CD4-positive, alpha-beta T cell treated with Interferon alpha-2 for 1 hour (primary cell): ENCODE measurements at regions not wholly inside any gene's neighbourhood (a gene's known extent, or its start where the extent isn't known, plus 50 kb on each side); places are given as distances from the start of the nearest gene placed in this dataset.
"Not testable (repeated sequence)": the region's sequence is repeated elsewhere in the genome, so short reads cannot be mapped to it uniquely, and the experiment has no call there.

Experiments
- DNase-seq, 2 donors: peaks; one replicate each; pipeline ENCODE4 v3.0.0-alpha.2; 2020 to 2022

GRCh38 chr18:961644-962355 lies 57.1 kb downstream of the ADCYAP1 start:
- peak in 1 of 2 donors; percentile 42 for DNase-seq

- no peak for DNase-seq
Observed at GRCh38 chr18:963276-963675, 58.6 kb downstream of the ADCYAP1 start.

- no peak for DNase-seq
Observed at GRCh38 chr18:965921-966758, 61.5 kb downstream of the ADCYAP1 start.

GRCh38 chr18:966759-967576 lies 62.3 kb downstream of the ADCYAP1 start:
- DNase-seq, result no peak

GRCh38 chr18:968910-969309 lies 64.2 kb downstream of the ADCYAP1 start:
- not testable (repeated sequence) for DNase-seq

- not testable (repeated sequence) for DNase-seq
Observed at GRCh38 chr18:969311-969710, 64.6 kb downstream of the ADCYAP1 start.

GRCh38 chr18:974606-975005 lies 69.9 kb downstream of the ADCYAP1 start:
- not testable (repeated sequence) for DNase-seq

- DNase-seq, result not testable (repeated sequence)
Observed at GRCh38 chr18:976393-977128, 71.9 kb downstream of the ADCYAP1 start.

GRCh38 chr18:977327-977726 lies 72.7 kb downstream of the ADCYAP1 start:
- not testable (repeated sequence) for DNase-seq

GRCh38 chr18:977732-978131 lies 73.1 kb downstream of the ADCYAP1 start:
- not testable (repeated sequence) for DNase-seq

GRCh38 chr18:980586-980985 lies 75.9 kb downstream of the ADCYAP1 start:
- no peak for DNase-seq

GRCh38 chr18:984004-984403 lies 79.3 kb downstream of the ADCYAP1 start:
- DNase-seq, result no peak

GRCh38 chr18:985212-985661 lies 80.6 kb downstream of the ADCYAP1 start:
- DNase-seq, result no peak

- DNase-seq, result no peak
Observed at GRCh38 chr18:986051-986450, 81.4 kb downstream of the ADCYAP1 start.

- DNase-seq, result no peak
Observed at GRCh38 chr18:986552-986951, 81.9 kb downstream of the ADCYAP1 start.

- no peak for DNase-seq
Observed at GRCh38 chr18:987325-988186, 82.9 kb downstream of the ADCYAP1 start.

GRCh38 chr18:989425-989824 lies 84.8 kb downstream of the ADCYAP1 start:
- DNase-seq, result no peak

GRCh38 chr18:990197-990596 lies 85.5 kb downstream of the ADCYAP1 start:
- DNase-seq, result no peak

GRCh38 chr18:991441-991840 lies 86.8 kb downstream of the ADCYAP1 start:
- no peak for DNase-seq

GRCh38 chr18:993560-993959 lies 88.9 kb downstream of the ADCYAP1 start:
- DNase-seq, result no peak

- DNase-seq, result no peak
Observed at GRCh38 chr18:995629-996028, 91.0 kb downstream of the ADCYAP1 start.
